GM12865 (cell line): ENCODE measurements at regions not wholly inside any gene's neighbourhood (a gene's known extent, or its start where the extent isn't known, plus 50 kb on each side); places are given as distances from the start of the nearest gene placed in this dataset.
"Not testable (repeated sequence)": the region's sequence is repeated elsewhere in the genome, so short reads cannot be mapped to it uniquely, and the experiment has no call there.

Experiments used
- DNase-seq: peaks from one replicate; pipeline ENCODE4 v3.0.0; 2010; ENCODE audit warnings: low read depth
- H3K4me3 ChIP-seq: 2 replicates; pipeline ENCODE4 v1.5.1; 2011; ENCODE audit warnings: mild to moderate bottlenecking, low read depth, low read length, control low read depth
- TF ChIP-seq, protein P1 (sequence below): IDR thresholded peaks from 2 replicates; pipeline ENCODE4 v1.5.1; 2011; ENCODE audit warnings: low read length, control low read depth, low read depth, inconsistent platforms; ENCODE audit not compliant: insufficient read depth; ENCODE audit errors: missing control alignments

- H3K4me3 ChIP-seq: no peak overlapping the region
- DNase-seq: no peak
- TF ChIP-seq, protein P1, sequence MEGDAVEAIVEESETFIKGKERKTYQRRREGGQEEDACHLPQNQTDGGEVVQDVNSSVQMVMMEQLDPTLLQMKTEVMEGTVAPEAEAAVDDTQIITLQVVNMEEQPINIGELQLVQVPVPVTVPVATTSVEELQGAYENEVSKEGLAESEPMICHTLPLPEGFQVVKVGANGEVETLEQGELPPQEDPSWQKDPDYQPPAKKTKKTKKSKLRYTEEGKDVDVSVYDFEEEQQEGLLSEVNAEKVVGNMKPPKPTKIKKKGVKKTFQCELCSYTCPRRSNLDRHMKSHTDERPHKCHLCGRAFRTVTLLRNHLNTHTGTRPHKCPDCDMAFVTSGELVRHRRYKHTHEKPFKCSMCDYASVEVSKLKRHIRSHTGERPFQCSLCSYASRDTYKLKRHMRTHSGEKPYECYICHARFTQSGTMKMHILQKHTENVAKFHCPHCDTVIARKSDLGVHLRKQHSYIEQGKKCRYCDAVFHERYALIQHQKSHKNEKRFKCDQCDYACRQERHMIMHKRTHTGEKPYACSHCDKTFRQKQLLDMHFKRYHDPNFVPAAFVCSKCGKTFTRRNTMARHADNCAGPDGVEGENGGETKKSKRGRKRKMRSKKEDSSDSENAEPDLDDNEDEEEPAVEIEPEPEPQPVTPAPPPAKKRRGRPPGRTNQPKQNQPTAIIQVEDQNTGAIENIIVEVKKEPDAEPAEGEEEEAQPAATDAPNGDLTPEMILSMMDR: no peak
Observed at GRCh38 chr3:177336873-177337450, 139.7 kb upstream of the TBL1XR1 start.

DNA sequence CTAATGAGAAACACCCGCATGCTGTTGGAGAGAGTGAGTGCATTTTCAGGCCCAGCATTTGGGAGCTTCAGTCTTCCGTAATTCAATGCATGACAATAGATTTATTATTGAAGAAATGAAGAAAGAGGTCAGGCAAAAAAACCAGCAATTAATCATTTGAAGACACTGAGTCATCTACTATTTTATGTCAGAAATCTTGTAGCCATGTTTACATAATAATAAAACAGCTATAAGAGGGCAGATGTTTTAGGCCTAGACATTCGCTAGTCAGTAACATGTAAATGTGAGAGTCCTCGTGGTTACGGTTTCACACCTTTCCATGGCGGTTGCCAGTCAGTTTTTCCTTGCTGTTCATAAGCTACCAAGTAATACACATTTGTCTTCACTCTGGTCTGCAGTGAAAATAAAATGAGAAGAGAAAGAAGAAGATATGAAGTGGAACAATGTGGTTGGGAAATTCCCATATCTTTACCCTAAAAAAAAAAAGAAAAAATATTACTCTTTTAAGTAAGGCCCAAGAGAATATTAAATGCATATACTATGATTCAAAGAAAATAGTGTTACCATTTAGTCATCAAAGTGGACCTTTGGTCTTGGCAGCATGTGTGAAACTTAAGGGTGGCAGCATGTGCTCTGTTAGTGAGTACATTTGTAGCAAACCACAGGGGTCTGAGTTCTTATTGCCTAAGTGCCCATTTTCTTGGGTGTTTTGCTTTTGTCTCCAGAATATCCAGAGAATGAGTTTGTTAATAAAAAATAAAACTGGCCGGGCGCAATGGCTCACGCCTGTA, 140.5 kb upstream of the TBL1XR1 start:
- DNase-seq: peak; percentile 91
- no peak overlapping the region for H3K4me3 ChIP-seq
- TF ChIP-seq, protein P1: no peak

DNA sequence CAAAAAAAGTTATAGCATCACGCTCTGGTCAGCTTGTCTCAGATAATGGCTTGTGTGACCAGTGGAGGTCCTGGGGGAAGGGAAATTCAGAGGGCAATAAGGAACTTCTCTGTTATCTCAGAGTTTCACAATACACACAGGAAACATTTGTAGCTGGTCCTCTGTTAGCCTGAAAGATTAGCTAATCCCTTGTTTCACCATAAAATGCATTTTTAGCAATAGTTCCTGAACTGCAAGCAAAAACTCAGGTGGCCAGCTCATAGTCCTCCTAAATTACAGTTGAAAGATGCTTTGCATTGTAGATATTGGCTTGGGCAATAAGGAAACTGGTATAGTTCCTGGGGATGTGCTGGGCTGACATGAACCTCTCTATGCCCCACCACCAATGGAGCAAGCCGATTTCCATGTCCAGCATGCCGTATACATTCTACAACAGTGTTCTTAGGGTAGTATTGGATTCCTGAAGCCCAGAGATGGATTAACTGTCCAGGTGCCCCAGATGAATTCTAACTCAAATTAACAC, 141.5 kb upstream of the TBL1XR1 start:
- DNase-seq: peak; percentile 67
- no peak overlapping the region for H3K4me3 ChIP-seq
- TF ChIP-seq, protein P1: no peak

DNA sequence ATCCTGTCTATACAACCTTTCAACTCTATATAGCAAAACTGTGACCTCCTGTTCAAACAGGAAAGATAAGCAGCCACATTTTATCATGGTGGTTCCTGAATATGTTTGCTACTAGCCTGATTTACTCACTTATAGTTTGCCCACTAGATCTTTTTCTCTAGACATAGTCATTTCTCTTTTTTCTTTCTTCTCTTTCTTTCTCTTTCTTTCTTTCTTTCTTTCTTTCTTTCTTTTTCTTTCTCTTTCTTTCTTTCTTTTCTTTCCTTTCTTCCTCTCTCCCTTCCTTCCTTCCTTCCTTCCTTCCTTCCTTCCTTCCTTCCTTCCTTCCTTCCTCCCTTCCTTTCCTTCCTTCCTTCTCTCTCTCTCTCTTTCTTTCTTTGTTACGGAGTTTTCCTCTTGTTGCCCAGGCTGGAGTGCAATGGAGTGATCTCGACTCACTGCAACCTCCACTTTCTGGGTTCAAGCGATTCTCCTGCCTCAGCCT, 142.0 kb upstream of the TBL1XR1 start:
- DNase-seq, H3K4me3 ChIP-seq: not testable (repeated sequence)

- DNase-seq: no peak
- no peak overlapping the region for H3K4me3 ChIP-seq
- TF ChIP-seq, protein P1: no peak
Observed at GRCh38 chr3:177340243-177340830, 143.1 kb upstream of the TBL1XR1 start.

- TF ChIP-seq, protein P1: no peak
- no peak for DNase-seq
- no peak overlapping the region for H3K4me3 ChIP-seq
Observed at GRCh38 chr3:177341736-177342419, 144.6 kb upstream of the TBL1XR1 start.
